HepG2 (cell line): ENCODE measurements at regions not wholly inside any gene's neighbourhood (a gene's known extent, or its start where the extent isn't known, plus 50 kb on each side); places are given as distances from the start of the nearest gene placed in this dataset.

Experiments
- ATAC-seq: fragments of 200-7000 bp; cut with Tn5 transposase; 3 replicates; pipeline ENCODE4 v1.9.1; 2020; ENCODE audit warnings: mild to moderate bottlenecking, moderate library complexity
- BruUV-seq: library from RNA; stranded (reverse); fragments of 400-500 nt; replicated peaks from 2 replicates; lab custom pipeline; 2021; lab: Mats Ljungman, UMichigan
- CTCF ChIA-PET: fragments of 300-600 bp; formaldehyde crosslinking; extraction: SDS; loops from one replicate; lab custom pipeline; 2021; ENCODE audit warnings: low total read pairs, inconsistent platforms, low intra/inter-chr PET ratio; lab: Yijun Ruan, JAX
- POLR2A ChIA-PET: fragments of 350-600 bp; sonication (Branson Sonifier 250); formaldehyde crosslinking; loops from one replicate; lab custom pipeline; 2020; ENCODE audit warnings: antibody characterized with exemption, inconsistent platforms; lab: Yijun Ruan, JAX
- DNase-seq: peaks from one replicate; pipeline ENCODE4 v3.0.0-alpha.2; 2015; ENCODE audit warnings: low spot score
- FAIRE-seq: peaks from 3 replicates; lab custom pipeline; 2011; peaks lifted over from hg19 to GRCh38; lab: Jason Lieb, UNC
- H2AFZ ChIP-seq: one replicate; pipeline ENCODE4 v1.6.1; 2011; ENCODE audit warnings: low read length, inconsistent platforms
- H3K27ac ChIP-seq: fragments of 300-600 bp; 3 replicates; pipeline ENCODE4 v1.8.0; 2011; ENCODE audit warnings: mixed run types, mild to moderate bottlenecking, mixed read lengths, low read length, inconsistent platforms; ENCODE audit not compliant: insufficient read depth; ENCODE audit errors: extremely low read length
- H3K27me3 ChIP-seq, 2 experiments: fragments of 200-600 bp in 1 of 2; 2 replicates in 1 of 2; 3 replicates in 1 of 2; pipeline versions ENCODE4 v1.6.0 to v1.8.0; 2011; ENCODE audit warnings: low read length in 2 of 2, mild to moderate bottlenecking in 2 of 2, moderate library complexity in 2 of 2, inconsistent platforms in 1 of 2; ENCODE audit not compliant: insufficient read depth in 2 of 2, control insufficient read depth in 1 of 2
- H3K36me3 ChIP-seq, 2 experiments: fragments of 200-600 bp in 1 of 2; replicated peaks in 1 of 2; 2 replicates in 1 of 2; 3 replicates in 1 of 2; pipeline versions ENCODE4 v1.5.1 to v1.8.0; 2011; ENCODE audit warnings: low read length in 2 of 2, inconsistent platforms in 1 of 2; ENCODE audit not compliant: insufficient read depth in 2 of 2, control insufficient read depth in 1 of 2
- H3K4me1 ChIP-seq: 2 replicates; pipeline ENCODE4 v1.5.1; 2012; ENCODE audit warnings: low read length, inconsistent platforms; ENCODE audit not compliant: insufficient read depth
- H3K4me2 ChIP-seq: 2 replicates; pipeline ENCODE4 v1.6.0; 2011; ENCODE audit warnings: low read depth, low read length, inconsistent platforms
- H3K4me3 ChIP-seq, 3 experiments: fragments of 200-600 bp in 1 of 3; sonication (generic), shearing (Covaris generic) in 1 of 3; replicated peaks in 1 of 3; 2 replicates each; pipeline ENCODE4 v1.5.1; 2011 to 2016; ENCODE audit warnings: low read length in 3 of 3, inconsistent platforms in 2 of 3, low read depth in 2 of 3, mild to moderate bottlenecking in 2 of 3, control low read depth in 1 of 3, mixed read lengths in 1 of 3; ENCODE audit not compliant: insufficient read depth in 1 of 3
- H3K79me2 ChIP-seq: one replicate; pipeline ENCODE4 v1.6.1; 2011; ENCODE audit warnings: low read length, inconsistent platforms; ENCODE audit not compliant: insufficient read depth
- H3K9ac ChIP-seq: 2 replicates; pipeline ENCODE4 v1.6.0; 2011; ENCODE audit warnings: mild to moderate bottlenecking, low read depth, low read length, inconsistent platforms; ENCODE audit not compliant: insufficient read depth
- H3K9me3 ChIP-seq: 2 replicates; pipeline ENCODE4 v1.5.1; 2012; ENCODE audit warnings: mild to moderate bottlenecking, low read length
- H4K20me1 ChIP-seq: 2 replicates; pipeline ENCODE4 v1.6.0; 2011; ENCODE audit warnings: inconsistent platforms, mild to moderate bottlenecking, low read length, moderate library complexity; ENCODE audit not compliant: insufficient read depth
- GLI4 ChIP-seq: sonication (generic); formaldehyde crosslinking; IDR thresholded peaks from 2 replicates; pipeline ENCODE4 v1.5.1; 2020; ENCODE audit warnings: missing genetic modification reagents, mild to moderate bottlenecking, moderate library complexity, borderline replicate concordance
- HDAC1 ChIP-seq: sonication (generic); formaldehyde crosslinking; IDR thresholded peaks from 2 replicates; pipeline ENCODE4 v1.5.1; 2020; ENCODE audit warnings: mild to moderate bottlenecking, missing genetic modification reagents
- MBD4 ChIP-seq: IDR thresholded peaks from 2 replicates; pipeline ENCODE4 v1.6.1; 2012; ENCODE audit warnings: low read length, inconsistent platforms, borderline replicate concordance
- ZC3H4 ChIP-seq: sonication (generic); formaldehyde crosslinking; IDR thresholded peaks from 2 replicates; pipeline ENCODE4 v1.4.0; 2020; ENCODE audit warnings: missing genetic modification reagents, borderline replicate concordance
- ZNF607 ChIP-seq: sonication (generic); formaldehyde crosslinking; IDR thresholded peaks from 2 replicates; pipeline ENCODE4 v1.5.1; 2020; ENCODE audit warnings: missing genetic modification reagents, mild to moderate bottlenecking, borderline replicate concordance
- ZNF782 ChIP-seq: sonication (generic); formaldehyde crosslinking; IDR thresholded peaks from 2 replicates; pipeline ENCODE4 v1.4.0; 2020; ENCODE audit warnings: missing genetic modification reagents, mild to moderate bottlenecking, borderline replicate concordance
- WGBS: methylation state at CpG from one replicate; pipeline ENCODE4 v1.1.6; 2017; ENCODE audit warnings: low lambda C conversion rate; 5-methylcytosine and 5-hydroxymethylcytosine counted together
- in situ Hi-C: cut with HindIII; loops from 2 replicates; pipeline ENCODE4 v1.10.0; 2017; ENCODE audit warnings: low pct_unique_long_range_greater_than_20kb; ENCODE audit not compliant: extremely low pct_ligation_motif_present
- intact Hi-C: fragments of 100-400 bp; cut with micrococcal nuclease; formaldehyde crosslinking; loops from one replicate; pipeline ENCODE4 v1.10.0; 2022; ENCODE audit not compliant: unreplicated experiment
- TF ChIP-seq, protein P1 (sequence below): sonication (generic); formaldehyde crosslinking; IDR thresholded peaks from 2 replicates; pipeline ENCODE4 v1.5.0; 2020; ENCODE audit warnings: mild to moderate bottlenecking, missing genetic modification reagents, borderline replicate concordance

- no TSS peak for BruUV-seq
- ChIA-PET POLR2A (no interaction called here), CTCF (no interaction called here)
- DNase-seq = no peak
- Histone ChIP-seq H4K20me1 (no peaks in the 10 kb centered on the region), H2AFZ (no peak overlapping the region), H3K4me1 (no peaks in the 10 kb centered on the region), H3K4me3 (no peak overlapping the region), H3K36me3 (no peaks in the 10 kb centered on the region), H3K4me2 (no peak overlapping the region), H3K27me3 (no peaks in the 10 kb centered on the region), H3K27ac (no peak overlapping the region), H3K9me3 (peaks cover 61% of the 10 kb centered on the region), H3K9ac (no peak overlapping the region), H3K79me2 (no peaks in the 10 kb centered on the region)
- FAIRE-seq = no peak
- ATAC-seq = no peak
- intact Hi-C loops = no loop called here
- in situ Hi-C loops = no loop called here
- TF ChIP-seq GLI4 (CRISPR knock-in tag) = no peak
- no peak for TF ChIP-seq HDAC1 (CRISPR knock-in tag)
- no peak for TF ChIP-seq ZNF782 (CRISPR knock-in tag)
- TF ChIP-seq ZC3H4 (CRISPR knock-in tag) = no peak
- no peak for TF ChIP-seq ZNF607
- TF ChIP-seq, protein P1, sequence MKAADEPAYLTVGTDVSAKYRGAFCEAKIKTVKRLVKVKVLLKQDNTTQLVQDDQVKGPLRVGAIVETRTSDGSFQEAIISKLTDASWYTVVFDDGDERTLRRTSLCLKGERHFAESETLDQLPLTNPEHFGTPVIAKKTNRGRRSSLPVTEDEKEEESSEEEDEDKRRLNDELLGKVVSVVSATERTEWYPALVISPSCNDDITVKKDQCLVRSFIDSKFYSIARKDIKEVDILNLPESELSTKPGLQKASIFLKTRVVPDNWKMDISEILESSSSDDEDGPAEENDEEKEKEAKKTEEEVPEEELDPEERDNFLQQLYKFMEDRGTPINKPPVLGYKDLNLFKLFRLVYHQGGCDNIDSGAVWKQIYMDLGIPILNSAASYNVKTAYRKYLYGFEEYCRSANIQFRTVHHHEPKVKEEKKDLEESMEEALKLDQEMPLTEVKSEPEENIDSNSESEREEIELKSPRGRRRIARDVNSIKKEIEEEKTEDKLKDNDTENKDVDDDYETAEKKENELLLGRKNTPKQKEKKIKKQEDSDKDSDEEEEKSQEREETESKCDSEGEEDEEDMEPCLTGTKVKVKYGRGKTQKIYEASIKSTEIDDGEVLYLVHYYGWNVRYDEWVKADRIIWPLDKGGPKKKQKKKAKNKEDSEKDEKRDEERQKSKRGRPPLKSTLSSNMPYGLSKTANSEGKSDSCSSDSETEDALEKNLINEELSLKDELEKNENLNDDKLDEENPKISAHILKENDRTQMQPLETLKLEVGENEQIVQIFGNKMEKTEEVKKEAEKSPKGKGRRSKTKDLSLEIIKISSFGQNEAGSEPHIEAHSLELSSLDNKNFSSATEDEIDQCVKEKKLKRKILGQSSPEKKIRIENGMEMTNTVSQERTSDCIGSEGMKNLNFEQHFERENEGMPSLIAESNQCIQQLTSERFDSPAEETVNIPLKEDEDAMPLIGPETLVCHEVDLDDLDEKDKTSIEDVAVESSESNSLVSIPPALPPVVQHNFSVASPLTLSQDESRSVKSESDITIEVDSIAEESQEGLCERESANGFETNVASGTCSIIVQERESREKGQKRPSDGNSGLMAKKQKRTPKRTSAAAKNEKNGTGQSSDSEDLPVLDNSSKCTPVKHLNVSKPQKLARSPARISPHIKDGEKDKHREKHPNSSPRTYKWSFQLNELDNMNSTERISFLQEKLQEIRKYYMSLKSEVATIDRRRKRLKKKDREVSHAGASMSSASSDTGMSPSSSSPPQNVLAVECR (CRISPR knock-in tag) = no peak
- no peak for TF ChIP-seq MBD4
- WGBS = 3% methylated on average over 5 of the region's 5 CpGs
These were observed 771.7 kb downstream of the IGSF11 start for GRCh38 chr3:118262800-118263402.
